Activated CD8-positive, alpha-beta memory T cell treated with anti-CD3 and anti-CD28 coated beads for 36 hours (primary cell): ENCODE measurements at regions not wholly inside any gene's neighbourhood (a gene's known extent, or its start where the extent isn't known, plus 50 kb on each side); places are given as distances from the start of the nearest gene placed in this dataset.

Experiments
- CTCF ChIA-PET: fragments of 350-600 bp; sonication (Branson Sonifier 250); formaldehyde crosslinking; loops from one replicate; lab custom pipeline; 2021; ENCODE audit warnings: antibody characterized with exemption; lab: Charles Lee
- POLR2A ChIA-PET: fragments of 350-600 bp; sonication (Branson Sonifier 250); formaldehyde crosslinking; loops from one replicate; lab custom pipeline; 2021; ENCODE audit warnings: antibody characterized with exemption; lab: Charles Lee

DNA sequence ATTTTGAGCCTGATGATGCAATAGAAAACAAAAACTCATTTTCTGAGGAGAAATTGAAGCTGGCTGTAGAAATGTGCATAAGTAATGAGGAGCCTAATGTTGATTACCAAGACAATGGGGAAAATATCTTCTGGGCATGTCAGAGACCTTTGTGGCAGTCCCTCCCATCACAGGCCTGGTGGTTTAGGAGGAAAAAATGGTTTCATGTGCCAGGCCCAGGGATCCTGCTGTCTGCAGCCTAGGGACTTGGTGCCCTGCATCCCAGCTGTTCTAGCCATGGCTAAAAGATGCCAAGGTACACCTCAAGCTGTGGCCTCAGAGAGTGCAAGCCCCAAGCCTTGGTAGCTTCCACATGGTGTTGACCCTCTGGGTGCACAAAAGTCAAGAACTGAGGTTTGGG is 128.7 kb upstream of the ARHGEF9 start:
- CTCF ChIA-PET = no interaction called here
- POLR2A ChIA-PET = no interaction called here

DNA sequence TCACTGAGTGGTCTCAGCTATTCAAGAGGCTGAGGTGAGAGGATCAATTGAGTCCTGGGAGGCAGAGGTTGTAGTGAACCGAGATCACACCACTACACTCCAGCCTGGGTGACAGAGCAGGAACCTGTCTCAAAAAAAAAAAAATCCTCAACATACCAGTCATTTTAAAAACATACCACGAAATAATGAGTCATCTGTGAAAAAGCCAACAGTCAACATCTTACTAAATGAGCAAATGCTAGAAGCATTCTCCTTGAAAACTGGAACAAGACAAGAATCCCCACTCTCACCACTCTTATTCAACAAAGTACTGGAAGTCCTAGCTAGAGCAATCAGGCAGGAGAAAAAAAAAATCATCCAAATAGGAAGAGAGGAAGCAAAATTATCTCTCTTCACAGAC is 104.0 kb upstream of the ARHGEF9 start:
- POLR2A ChIA-PET = no interaction called here
- CTCF ChIA-PET = no interaction called here

DNA sequence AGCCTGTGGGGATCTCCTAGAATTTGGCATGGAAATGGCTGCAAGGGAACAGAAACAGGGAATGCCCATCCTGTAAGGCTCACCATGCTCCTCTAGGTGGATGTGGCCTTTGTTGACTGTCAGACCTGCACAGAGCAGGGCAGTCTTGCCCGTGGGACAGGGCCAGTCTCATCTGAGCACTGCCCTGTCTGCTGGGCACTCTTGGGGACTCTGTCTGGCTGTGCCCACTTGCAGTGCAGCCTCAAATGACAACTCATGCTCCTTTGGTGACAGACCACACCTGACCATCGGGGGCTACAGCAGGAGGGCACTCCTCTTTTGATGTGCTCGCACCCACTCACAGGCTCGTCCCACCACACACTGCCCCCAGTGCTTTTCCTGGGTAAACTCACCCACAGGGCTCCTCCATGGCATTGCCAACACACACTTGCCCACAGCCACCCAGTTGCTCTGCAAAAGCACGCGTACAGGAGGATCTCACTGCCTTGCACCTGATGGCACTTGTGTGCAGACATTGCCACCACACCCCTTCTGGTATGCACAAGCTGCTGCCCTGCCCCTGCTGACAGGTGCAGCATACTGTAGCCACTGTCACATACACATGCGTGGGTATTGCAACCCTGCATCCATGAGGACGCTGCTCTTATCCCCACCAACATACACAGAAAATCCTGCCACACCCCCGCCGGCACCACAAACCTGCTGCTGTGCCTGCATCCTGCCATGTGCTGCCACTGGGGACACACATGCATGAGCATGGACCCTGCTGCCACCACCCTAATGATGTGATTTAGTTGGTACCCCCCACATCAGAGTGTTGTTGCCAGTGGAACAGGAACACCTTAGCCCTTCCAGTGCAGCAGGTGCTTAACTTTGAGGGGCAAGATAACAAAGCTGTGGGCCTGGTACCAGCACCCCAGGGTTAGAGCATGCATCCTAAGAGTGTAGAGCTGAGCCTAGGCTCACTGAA is 100.1 kb upstream of the ARHGEF9 start:
- ChIA-PET CTCF (no interaction called here), POLR2A (no interaction called here)

DNA sequence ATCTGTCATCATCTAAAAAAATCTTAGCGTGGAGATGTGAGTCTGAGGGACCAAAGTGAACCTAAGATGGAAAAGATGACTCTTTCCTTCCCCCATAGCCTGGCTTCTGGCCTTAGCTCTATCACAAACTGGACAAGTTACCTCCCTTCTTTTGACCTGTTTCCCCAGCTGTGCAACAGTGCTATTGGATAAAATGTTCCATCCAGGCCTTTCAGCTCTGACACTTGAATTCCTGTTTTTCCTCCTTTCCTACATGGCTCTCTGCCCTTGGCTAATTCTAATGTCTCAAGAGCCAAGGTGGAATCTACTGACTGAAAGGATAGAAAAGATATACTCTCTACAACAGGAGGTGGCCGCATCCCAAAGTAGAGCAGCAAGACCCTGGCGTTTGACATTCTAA is 84.5 kb upstream of the ARHGEF9 start:
- CTCF ChIA-PET = no interaction called here

DNA sequence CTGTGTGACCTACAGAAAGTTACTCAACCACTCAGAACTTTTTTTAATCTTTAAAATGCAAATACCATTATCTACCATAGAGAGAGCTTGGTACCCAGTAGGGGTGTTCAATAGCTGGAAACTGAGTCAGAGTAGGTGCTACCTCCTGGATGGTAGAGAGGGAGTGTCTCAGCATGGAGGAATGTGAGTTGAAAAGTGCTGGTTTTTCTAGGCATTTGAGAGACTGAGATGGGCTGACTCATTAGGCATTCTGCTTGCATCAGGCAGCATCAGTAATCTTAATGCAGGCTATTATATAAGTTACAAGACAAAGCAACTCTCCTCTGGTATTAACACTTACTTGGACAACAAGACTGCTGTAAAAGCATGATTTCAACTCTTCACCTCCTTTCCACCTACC is 70.9 kb upstream of the ARHGEF9 start:
- CTCF ChIA-PET = no interaction called here
- POLR2A ChIA-PET = no interaction called here

More for the DNA sequence above, 84.5 kb upstream of the ARHGEF9 start:
- POLR2A ChIA-PET = no interaction called here

DNA sequence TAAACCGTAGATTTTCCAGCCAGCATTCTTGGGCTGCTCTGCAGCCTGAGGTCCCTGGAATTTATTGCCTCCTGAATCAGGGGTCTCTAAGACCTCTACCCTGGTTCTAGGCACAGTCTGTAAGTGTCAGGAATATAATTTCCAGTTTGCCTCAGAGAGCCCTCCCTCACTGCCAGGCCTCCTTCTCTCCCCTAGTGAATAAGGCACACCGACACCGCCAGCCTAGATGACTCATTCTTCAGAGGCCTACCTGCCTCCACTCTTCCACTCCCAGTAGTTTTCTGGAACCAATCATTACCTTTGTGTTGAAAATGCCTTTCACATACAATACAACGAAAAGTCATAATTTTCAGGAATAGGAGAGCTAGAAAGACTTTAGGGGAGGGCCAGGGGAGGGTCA is 50.3 kb upstream of the ARHGEF9 start:
- POLR2A ChIA-PET = no interaction called here
- CTCF ChIA-PET = no interaction called here
